Mucosa of descending colon (tissue), 3 donors: ENCODE measurements at regions not wholly inside any gene's neighbourhood (a gene's known extent, or its start where the extent isn't known, plus 50 kb on each side); places are given as distances from the start of the nearest gene placed in this dataset.

Experiments used
- ATAC-seq: fragments of 200-7000 bp; cut with Tn5 transposase; one replicate; pipeline ENCODE4 v1.9.1; 2020; ENCODE audit warnings: mild to moderate bottlenecking, moderate library complexity
- DNase-seq, 3 donors: peaks; one replicate each; pipeline ENCODE4 v3.0.0-alpha.2; 2020
- H3K36me3 ChIP-seq: fragments of 200-600 bp; one replicate; pipeline ENCODE4 v1.8.0; 2021; ENCODE audit warnings: low read depth, mild to moderate bottlenecking
- H3K4me1 ChIP-seq: fragments of 200-600 bp; one replicate; pipeline ENCODE4 v1.8.0; 2021; ENCODE audit warnings: low read depth, mild to moderate bottlenecking
- H3K4me3 ChIP-seq: fragments of 200-600 bp; one replicate; pipeline ENCODE4 v1.8.0; 2021; ENCODE audit warnings: mild to moderate bottlenecking
- H3K9me3 ChIP-seq: fragments of 200-600 bp; one replicate; pipeline ENCODE4 v1.8.0; 2021; ENCODE audit warnings: mild to moderate bottlenecking
- CTCF ChIP-seq: fragments of 200-600 bp; IDR thresholded peaks from one replicate; pipeline ENCODE4 v1.8.0; 2022; ENCODE audit warnings: antibody characterized with exemption, mild to moderate bottlenecking
- intact Hi-C, 2 donors: fragments of 100-400 bp; cut with DNase I in 1 of 2; cut with micrococcal nuclease in 1 of 2; formaldehyde crosslinking; loops; one replicate each; pipeline versions ENCODE4 v1.11.0 to v1.11.1; 2022; cut with DNase I, micrococcal nuclease
- donor health status: DM: no; HTN: no; CAD: no; lungs with moderate emphysema.
- donor health status: DM: no; HTN: no; CAD: no.
- donor health status: DM: no; HTN: yes; CAD: no.

- Histone ChIP-seq H3K36me3 (no peaks in the 10 kb centered on the region), H3K9me3 (peaks cover 2% of the 10 kb centered on the region), H3K4me3 (no peak overlapping the region), H3K4me1 (no peaks in the 10 kb centered on the region)
- intact Hi-C loops, result no loop called here
- no peak for TF ChIP-seq CTCF
- DNase-seq (no peak), ATAC-seq (no peak)
Measured at GRCh38 chr1:194515916-194516315, 1329.5 kb upstream of the B3GALT2 start.

- no peaks in the 10 kb centered on the region for H3K36me3 ChIP-seq
- DNase-seq (no peak), ATAC-seq (no peak)
- intact Hi-C loops, result no loop called here
- H3K4me3 ChIP-seq, result no peak overlapping the region
- no peak for TF ChIP-seq CTCF
- H3K9me3 ChIP-seq, result peaks cover 7% of the 10 kb centered on the region
- H3K4me1 ChIP-seq, result no peaks in the 10 kb centered on the region
Measured at GRCh38 chr1:194512957-194513356, 1326.5 kb upstream of the B3GALT2 start.

- Histone ChIP-seq H3K4me1 (no peaks in the 10 kb centered on the region), H3K9me3 (peaks cover 7% of the 10 kb centered on the region), H3K36me3 (no peaks in the 10 kb centered on the region), H3K4me3 (no peak overlapping the region)
- no peak for TF ChIP-seq CTCF
- ATAC-seq (no peak), DNase-seq (no peak)
- intact Hi-C loops, result no loop called here
Measured at GRCh38 chr1:194512345-194512744, 1325.9 kb upstream of the B3GALT2 start.

GRCh38 chr1:194503209-194503608 lies 1316.8 kb upstream of the B3GALT2 start:
- no peaks in the 10 kb centered on the region for H3K9me3 ChIP-seq
- DNase-seq (no peak), ATAC-seq (no peak)
- H3K4me3 ChIP-seq, result no peak overlapping the region
- intact Hi-C loops, result no loop called here
- no peaks in the 10 kb centered on the region for H3K36me3 ChIP-seq
- no peak for TF ChIP-seq CTCF
- no peaks in the 10 kb centered on the region for H3K4me1 ChIP-seq

GRCh38 chr1:194495434-194495833 lies 1309.0 kb upstream of the B3GALT2 start:
- intact Hi-C loops, result no loop called here
- DNase-seq (no peak), ATAC-seq (no peak)
- H3K36me3 ChIP-seq, result no peaks in the 10 kb centered on the region
- no peak overlapping the region for H3K4me3 ChIP-seq
- no peak for TF ChIP-seq CTCF
- H3K4me1 ChIP-seq, result no peaks in the 10 kb centered on the region
- no peaks in the 10 kb centered on the region for H3K9me3 ChIP-seq

DNA sequence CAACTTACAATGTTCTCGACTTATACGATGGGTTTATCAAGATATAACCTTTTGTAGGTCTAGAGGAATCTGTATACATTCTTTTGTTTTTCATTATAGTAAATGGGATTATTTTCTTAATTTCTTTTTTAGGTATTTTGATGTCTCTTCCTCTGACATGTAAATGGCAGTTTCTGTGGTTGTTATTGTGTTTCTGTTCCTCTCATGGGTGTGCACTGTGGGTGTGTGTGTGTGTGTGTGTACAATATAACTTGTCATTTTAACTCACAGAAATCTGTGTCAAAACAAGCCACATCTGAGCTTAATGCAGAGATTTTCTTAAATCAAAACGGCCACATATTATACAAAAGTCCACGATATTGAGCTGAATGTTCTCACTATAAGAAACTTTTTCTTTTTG lies 1300.8 kb upstream of the B3GALT2 start:
- Histone ChIP-seq H3K36me3 (no peaks in the 10 kb centered on the region), H3K4me3 (no peak overlapping the region), H3K4me1 (no peaks in the 10 kb centered on the region), H3K9me3 (no peaks in the 10 kb centered on the region)
- no peak for DNase-seq
- intact Hi-C loops, result no loop called here
- no peak for ATAC-seq
- TF ChIP-seq CTCF, result no peak
